ENCODE measurements at regions not wholly inside any gene's neighbourhood (a gene's known extent, or its start where the extent isn't known, plus 50 kb on each side); places are given as distances from the start of the nearest gene placed in this dataset.

DNA sequence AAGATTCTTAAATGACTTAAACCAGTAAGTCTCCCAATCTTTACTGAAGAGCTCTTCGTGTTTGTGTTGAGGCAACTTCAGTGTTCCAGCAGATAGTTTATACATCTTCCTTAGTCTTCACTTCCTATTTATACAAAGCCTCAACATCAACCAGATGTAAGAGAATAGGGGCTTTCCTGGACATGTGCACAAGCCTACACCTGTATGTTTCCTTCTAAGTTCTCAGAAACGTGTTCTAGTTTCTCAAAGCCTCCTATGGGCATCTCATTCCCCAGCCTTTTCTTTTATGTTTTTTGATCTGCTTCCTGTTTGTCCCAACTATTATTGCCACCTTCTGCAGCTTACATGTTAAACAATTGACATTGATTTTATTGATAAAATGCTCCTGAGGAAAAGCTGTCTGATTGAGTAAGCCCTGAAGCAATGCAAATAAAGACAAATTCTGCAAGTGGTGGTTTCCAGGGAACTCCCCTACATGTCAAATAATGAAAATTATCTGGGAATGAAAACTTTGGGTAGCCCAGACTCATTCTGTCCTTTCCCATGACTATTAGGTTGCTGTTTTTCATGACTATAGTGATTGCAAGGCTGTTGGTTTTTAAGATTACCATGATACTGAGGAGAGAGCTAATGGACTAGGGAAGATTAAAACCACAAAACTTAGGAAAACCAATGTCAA is 663.3 kb upstream of the ACVR2A start:
- TF ChIP-seq, protein P1, sequence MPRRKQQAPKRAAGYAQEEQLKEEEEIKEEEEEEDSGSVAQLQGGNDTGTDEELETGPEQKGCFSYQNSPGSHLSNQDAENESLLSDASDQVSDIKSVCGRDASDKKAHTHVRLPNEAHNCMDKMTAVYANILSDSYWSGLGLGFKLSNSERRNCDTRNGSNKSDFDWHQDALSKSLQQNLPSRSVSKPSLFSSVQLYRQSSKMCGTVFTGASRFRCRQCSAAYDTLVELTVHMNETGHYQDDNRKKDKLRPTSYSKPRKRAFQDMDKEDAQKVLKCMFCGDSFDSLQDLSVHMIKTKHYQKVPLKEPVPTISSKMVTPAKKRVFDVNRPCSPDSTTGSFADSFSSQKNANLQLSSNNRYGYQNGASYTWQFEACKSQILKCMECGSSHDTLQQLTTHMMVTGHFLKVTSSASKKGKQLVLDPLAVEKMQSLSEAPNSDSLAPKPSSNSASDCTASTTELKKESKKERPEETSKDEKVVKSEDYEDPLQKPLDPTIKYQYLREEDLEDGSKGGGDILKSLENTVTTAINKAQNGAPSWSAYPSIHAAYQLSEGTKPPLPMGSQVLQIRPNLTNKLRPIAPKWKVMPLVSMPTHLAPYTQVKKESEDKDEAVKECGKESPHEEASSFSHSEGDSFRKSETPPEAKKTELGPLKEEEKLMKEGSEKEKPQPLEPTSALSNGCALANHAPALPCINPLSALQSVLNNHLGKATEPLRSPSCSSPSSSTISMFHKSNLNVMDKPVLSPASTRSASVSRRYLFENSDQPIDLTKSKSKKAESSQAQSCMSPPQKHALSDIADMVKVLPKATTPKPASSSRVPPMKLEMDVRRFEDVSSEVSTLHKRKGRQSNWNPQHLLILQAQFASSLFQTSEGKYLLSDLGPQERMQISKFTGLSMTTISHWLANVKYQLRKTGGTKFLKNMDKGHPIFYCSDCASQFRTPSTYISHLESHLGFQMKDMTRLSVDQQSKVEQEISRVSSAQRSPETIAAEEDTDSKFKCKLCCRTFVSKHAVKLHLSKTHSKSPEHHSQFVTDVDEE (CRISPR knock-in tag; IDR thresholded peaks at IDR 0.05): no peak
- TF ChIP-seq RARB (CRISPR knock-in tag; IDR thresholded peaks at IDR 0.05) (no peak), ZNF8 (CRISPR knock-in tag; IDR thresholded peaks at IDR 0.05) (no peak), ARNTL (CRISPR knock-in tag; IDR thresholded peaks at IDR 0.05; ENCODE audit: borderline replicate concordance, low read depth) (no peak), SNAI2 (CRISPR knock-in tag; IDR thresholded peaks at IDR 0.05) (no peak)
- TF ChIP-seq, protein P2, sequence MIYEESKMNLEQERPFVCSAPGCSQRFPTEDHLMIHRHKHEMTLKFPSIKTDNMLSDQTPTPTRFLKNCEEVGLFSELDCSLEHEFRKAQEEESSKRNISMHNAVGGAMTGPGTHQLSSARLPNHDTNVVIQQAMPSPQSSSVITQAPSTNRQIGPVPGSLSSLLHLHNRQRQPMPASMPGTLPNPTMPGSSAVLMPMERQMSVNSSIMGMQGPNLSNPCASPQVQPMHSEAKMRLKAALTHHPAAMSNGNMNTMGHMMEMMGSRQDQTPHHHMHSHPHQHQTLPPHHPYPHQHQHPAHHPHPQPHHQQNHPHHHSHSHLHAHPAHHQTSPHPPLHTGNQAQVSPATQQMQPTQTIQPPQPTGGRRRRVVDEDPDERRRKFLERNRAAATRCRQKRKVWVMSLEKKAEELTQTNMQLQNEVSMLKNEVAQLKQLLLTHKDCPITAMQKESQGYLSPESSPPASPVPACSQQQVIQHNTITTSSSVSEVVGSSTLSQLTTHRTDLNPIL (CRISPR knock-in tag; IDR thresholded peaks at IDR 0.05; ENCODE audit: low read depth): no peak
- TF ChIP-seq, protein P3, sequence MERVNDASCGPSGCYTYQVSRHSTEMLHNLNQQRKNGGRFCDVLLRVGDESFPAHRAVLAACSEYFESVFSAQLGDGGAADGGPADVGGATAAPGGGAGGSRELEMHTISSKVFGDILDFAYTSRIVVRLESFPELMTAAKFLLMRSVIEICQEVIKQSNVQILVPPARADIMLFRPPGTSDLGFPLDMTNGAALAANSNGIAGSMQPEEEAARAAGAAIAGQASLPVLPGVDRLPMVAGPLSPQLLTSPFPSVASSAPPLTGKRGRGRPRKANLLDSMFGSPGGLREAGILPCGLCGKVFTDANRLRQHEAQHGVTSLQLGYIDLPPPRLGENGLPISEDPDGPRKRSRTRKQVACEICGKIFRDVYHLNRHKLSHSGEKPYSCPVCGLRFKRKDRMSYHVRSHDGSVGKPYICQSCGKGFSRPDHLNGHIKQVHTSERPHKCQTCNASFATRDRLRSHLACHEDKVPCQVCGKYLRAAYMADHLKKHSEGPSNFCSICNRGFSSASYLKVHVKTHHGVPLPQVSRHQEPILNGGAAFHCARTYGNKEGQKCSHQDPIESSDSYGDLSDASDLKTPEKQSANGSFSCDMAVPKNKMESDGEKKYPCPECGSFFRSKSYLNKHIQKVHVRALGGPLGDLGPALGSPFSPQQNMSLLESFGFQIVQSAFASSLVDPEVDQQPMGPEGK (CRISPR knock-in tag; IDR thresholded peaks at IDR 0.05; ENCODE audit: borderline replicate concordance): no peak
- TF ChIP-seq, protein P4, sequence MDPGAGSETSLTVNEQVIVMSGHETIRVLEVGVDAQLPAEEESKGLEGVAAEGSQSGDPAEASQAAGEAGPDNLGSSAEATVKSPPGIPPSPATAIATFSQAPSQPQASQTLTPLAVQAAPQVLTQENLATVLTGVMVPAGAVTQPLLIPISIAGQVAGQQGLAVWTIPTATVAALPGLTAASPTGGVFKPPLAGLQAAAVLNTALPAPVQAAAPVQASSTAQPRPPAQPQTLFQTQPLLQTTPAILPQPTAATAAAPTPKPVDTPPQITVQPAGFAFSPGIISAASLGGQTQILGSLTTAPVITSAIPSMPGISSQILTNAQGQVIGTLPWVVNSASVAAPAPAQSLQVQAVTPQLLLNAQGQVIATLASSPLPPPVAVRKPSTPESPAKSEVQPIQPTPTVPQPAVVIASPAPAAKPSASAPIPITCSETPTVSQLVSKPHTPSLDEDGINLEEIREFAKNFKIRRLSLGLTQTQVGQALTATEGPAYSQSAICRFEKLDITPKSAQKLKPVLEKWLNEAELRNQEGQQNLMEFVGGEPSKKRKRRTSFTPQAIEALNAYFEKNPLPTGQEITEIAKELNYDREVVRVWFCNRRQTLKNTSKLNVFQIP (CRISPR knock-in tag; IDR thresholded peaks at IDR 0.05; ENCODE audit: borderline replicate concordance, low read depth): no peak
- TF ChIP-seq, protein P5, sequence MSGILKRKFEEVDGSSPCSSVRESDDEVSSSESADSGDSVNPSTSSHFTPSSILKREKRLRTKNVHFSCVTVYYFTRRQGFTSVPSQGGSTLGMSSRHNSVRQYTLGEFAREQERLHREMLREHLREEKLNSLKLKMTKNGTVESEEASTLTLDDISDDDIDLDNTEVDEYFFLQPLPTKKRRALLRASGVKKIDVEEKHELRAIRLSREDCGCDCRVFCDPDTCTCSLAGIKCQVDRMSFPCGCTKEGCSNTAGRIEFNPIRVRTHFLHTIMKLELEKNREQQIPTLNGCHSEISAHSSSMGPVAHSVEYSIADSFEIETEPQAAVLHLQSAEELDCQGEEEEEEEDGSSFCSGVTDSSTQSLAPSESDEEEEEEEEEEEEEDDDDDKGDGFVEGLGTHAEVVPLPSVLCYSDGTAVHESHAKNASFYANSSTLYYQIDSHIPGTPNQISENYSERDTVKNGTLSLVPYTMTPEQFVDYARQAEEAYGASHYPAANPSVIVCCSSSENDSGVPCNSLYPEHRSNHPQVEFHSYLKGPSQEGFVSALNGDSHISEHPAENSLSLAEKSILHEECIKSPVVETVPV (CRISPR knock-in tag; IDR thresholded peaks at IDR 0.05): no peak
